Muscle of back (tissue), 3 donors: ENCODE measurements at regions not wholly inside any gene's neighbourhood (a gene's known extent, or its start where the extent isn't known, plus 50 kb on each side); places are given as distances from the start of the nearest gene placed in this dataset.
"Not testable (repeated sequence)": the region's sequence is repeated elsewhere in the genome, so short reads cannot be mapped to it uniquely, and the experiment has no call there.

Experiments
- DNase-seq, 3 donors: peaks; one replicate each; pipeline versions ENCODE4 v3.0.0 to v3.0.0-alpha.2; 2013

- peak in 1 of 3 donors; percentile 21 for DNase-seq
These were observed 108.2 kb downstream of the SPATA31A1 start for GRCh38 chr9:39463696-39464095.

DNA sequence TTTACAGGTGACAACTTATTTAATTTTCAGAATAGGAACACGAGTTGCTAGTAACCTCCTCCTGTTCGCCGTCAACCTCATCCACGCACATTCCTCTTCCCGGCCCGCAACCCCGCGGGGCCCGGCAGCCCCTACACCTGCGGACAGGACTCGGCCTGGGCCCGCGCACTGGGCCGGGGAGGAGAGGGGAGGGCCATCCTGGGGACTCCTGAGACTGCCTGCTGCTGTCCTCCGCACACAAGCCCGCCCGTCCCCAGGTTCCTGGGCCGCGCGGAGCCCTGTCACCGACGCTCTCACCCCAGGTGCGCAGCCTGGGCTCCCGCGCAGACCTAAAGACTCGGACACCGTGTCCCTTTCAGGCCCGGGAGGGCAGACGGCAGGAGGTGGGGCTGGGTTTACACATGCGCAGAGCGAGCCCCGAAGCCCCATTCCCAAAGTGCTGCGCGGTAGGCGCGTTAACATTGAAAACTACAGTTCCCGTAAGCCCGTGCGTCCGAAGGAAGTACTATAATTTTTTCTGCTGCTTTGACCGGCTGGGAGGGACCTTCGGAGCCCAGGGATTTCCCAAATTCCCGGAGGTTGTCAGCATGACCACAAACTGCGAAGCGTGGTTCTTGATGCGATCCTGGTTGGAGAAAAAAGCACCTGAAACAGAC lies 108.8 kb downstream of the SPATA31A1 start:
- DNase-seq: peak; percentile 81 to 93 (median 89)

- DNase-seq: not testable (repeated sequence)
These were observed 119.0 kb downstream of the SPATA31A1 start for GRCh38 chr9:39474499-39474898.

GRCh38 chr9:39483073-39483472 lies 127.6 kb downstream of the SPATA31A1 start:
- DNase-seq: not testable (repeated sequence)

DNA sequence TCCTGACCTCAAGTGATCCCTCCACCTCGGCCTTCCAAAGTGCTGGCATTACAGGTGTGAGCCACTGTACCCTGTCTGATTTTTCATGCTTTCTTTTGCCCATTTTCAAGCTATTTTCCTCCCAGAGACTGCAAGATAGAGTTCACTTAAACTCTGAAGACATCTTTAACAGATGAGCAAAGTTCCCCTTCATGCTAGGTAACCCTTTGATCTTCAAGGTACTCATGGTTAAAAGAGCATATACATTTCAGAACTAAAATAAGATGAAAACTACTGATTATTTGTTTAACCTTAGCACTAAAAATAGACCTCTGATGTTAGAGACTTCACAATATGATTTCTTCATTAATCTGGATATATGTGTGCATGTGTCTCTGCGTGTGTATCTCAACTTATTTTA lies 128.4 kb downstream of the SPATA31A1 start:
- not testable (repeated sequence) for DNase-seq

- DNase-seq: not testable (repeated sequence)
These were observed 128.8 kb downstream of the SPATA31A1 start for GRCh38 chr9:39484292-39484691.

DNA sequence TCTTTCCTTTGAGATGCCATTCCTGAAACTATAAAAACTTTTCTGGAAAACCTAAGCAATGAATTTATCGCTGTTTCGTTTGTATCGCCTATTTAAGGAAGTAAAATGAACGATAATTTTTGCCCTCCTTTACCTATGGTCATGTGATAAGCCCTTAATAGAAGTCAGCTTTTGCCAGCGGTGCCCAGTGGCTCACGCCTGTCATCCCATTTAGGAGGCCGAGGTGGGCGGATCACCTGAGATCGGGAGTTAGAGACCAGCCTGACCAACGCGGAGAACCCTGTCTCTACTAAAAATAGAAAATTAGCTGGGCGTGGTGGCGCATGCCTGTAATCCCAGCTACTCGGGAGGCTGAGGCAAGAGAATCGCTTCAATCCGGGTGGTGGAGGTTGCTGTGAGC lies 132.0 kb downstream of the SPATA31A1 start:
- DNase-seq: not testable (repeated sequence)

DNA sequence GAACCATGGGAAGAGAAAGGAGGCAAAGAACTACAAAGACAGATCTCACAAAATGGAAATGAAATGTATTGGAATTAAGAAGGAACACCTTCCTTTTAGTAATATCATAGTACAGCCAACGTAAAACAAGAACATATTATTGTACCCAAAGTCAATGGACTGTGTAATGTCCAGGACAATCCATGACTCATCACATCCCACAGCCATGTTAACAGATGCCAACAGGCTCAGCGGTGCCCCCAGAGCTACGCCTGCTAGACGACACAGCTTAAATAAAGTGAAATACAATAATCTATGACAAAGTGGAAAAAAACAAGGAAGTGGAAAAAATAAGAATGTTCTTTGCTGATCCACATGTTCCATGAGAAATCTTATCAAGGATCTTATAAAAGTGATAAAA lies 140.8 kb downstream of the SPATA31A1 start:
- not testable (repeated sequence) for DNase-seq

GRCh38 chr9:39503178-39503577 lies 147.7 kb downstream of the SPATA31A1 start:
- not testable (repeated sequence) for DNase-seq

GRCh38 chr9:39527387-39528029 lies 172.0 kb downstream of the SPATA31A1 start:
- not testable (repeated sequence) for DNase-seq

DNA sequence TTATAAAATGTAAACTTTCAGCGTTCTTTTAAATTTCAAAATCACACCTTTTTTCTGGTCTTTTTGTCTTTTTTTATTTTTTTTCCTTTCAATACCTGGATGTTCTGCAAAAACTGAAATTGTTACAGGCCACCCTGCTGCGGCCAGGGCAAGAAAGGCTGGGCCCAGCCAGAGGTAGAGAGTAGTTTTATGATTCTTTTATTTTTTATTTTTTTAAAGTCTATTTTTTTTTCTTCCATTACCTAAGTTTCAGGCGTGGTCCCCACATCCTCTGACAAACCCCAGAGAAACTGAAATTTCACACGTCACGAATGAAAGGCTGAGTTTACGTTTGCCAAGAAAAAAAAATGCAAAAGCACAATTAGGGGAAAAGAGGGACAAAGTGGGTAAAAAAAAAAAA lies 177.1 kb downstream of the SPATA31A1 start:
- not testable (repeated sequence) for DNase-seq

DNA sequence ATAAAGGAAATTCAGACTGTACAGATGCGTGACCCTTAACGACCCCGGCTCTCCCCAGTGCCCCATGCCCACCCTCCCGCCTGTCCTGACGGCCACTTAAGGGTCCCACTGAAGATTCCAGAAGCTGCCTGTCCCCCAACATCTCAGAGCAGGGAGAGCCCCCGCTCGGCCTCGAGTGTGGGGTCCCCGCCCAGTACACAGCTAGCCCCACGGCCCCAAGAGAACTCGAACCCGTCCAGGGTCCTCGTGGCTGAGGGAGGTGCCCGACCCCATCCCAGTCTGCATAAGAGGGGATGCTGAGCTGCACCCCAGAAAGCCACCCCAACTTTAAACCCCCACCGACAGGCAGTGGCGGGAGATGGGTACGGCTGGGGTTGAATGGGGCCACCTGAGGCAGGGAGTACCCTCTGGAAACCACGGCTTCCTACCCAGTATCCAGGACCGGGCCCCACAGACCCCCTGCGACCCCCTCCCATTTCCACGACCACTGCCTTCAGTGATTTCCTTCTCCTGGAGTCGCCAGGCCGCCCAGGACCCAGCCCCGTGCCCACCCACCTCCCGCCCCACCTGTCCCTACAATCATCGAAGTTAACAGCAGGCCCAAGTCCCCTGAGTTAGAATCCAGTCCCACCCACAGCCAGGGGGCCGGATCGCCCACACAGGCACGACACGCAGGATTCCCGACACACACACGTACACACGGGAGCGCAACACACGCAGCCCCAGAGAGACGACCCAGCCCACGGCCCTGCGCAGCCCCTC lies 177.7 kb downstream of the SPATA31A1 start:
- not testable (repeated sequence) for DNase-seq

GRCh38 chr9:39533763-39534548 lies 178.5 kb downstream of the SPATA31A1 start:
- not testable (repeated sequence) for DNase-seq

DNA sequence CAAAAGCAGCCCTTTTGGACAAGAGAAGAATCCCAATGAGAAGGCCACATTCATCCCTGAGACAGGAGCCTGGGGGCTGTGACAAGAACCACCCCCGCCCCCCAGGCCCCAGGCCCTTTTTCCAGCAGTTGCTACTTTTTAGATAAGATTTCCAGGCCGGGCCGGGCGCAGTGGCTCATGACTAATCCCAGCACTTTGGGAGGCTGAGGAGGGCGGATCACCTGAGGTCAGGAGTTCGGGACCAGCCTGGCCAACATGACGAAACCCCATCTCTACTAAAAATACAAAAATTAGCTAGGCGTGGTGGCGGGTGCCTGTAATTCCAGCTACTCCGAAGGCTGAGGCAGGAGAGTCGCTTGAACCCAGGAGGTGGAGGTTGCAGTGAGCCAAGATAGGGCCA lies 179.4 kb downstream of the SPATA31A1 start:
- DNase-seq: not testable (repeated sequence)

- not testable (repeated sequence) for DNase-seq
These were observed 186.7 kb downstream of the SPATA31A1 start for GRCh38 chr9:39542157-39542556.

GRCh38 chr9:39545079-39545478 lies 189.6 kb downstream of the SPATA31A1 start:
- DNase-seq: not testable (repeated sequence)

DNA sequence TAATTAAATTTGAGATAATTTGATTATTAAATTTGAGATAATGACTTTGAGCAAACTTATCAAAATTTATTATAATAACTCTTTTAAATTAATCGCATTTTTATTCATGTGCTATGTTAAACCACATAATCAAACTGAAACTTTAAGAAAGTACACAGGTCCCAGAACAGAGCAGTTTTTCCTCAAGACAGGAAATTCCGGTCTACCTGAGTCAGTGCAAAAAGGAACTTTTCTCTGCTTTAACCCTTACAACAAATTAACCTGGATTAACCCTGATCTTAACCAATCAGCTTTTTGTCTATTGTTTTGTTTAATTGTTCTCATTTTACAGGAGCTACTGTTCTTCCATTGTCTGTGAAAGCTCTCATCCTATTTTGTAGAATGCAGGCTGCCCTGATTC lies 195.1 kb downstream of the SPATA31A1 start:
- not testable (repeated sequence) for DNase-seq

GRCh38 chr9:39551544-39551943 lies 196.1 kb downstream of the SPATA31A1 start:
- DNase-seq: not testable (repeated sequence)

DNA sequence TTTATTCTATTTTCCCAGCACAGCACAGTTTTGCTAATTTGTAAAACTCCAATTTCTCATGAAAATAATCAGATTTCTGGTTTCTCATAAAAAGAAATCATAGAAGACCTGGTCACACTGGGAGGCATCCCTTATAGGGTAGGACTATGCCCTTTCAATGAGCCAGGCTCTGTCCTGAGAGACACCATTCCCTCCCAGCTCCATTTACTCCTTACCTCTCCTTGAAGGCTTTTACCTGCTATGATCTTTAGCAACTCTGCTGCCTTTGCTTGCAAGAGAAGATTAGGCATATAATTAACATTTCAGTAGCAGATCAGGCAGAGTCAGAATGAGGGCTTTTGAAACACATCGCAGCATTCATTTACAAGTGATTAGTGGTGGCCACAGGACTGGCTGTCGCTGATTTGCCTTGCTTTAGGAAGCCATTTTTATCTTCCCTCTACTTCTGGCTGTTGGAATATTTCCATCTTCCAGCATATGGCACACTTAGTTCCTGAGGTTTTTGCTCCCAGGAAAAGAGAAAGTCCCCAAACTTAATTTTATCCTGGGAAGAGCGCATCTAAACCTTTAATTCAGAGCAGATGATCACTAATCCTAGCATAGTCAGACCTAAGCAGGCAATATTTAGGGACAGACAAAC lies 196.9 kb downstream of the SPATA31A1 start:
- DNase-seq: not testable (repeated sequence)

DNA sequence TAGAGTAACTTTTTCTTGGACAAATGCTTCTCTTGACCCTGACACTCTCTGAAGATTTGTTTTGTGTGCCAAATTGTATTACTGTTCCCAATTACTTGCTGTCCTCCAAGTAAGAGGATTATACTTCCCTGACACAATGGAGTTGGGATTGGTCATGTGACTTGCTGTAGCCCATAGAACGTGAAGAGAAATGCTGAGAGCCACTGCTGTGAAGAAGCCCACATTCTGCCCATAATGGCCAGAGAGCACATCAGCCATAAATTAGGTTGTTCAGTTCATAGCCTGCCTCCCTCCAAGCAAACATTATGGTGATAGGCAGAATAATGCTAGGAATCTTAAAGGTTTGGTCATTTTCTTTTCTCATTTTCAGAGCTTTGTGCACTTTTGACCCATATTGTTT lies 198.9 kb downstream of the SPATA31A1 start:
- not testable (repeated sequence) for DNase-seq

DNA sequence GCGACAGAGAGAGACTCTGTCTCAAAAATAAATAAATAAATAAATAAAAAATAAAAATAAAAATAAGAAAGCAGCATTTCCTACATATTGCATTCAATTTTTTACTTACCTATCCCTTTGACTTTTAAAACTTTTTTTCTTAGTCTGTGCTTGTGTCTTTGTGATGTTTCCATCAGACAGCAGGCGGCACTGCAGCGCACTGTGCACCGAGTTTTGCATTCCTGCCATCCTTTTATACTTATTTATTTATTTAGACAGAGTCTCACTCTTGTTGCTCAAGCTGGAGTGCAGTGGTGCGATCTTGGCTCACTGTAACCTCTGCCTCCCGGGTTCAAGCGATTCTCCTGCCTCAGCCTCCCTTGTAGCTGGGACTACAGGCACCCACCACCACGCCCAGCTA lies 203.9 kb downstream of the SPATA31A1 start:
- not testable (repeated sequence) for DNase-seq
